GM18519 (cell line): ENCODE measurements at regions not wholly inside any gene's neighbourhood (a gene's known extent, or its start where the extent isn't known, plus 50 kb on each side); places are given as distances from the start of the nearest gene placed in this dataset.
A peak's percentile ranks its signal among the peaks of the same experiment; 100 is the strongest.
"Not testable (repeated sequence)": the region's sequence is repeated elsewhere in the genome, so short reads cannot be mapped to it uniquely, and the experiment has no call there.

Experiments
- ATAC-seq: cut with Tn5 transposase; IDR thresholded peaks from one replicate; pipeline ENCODE4 v1.9.1; 2021; ENCODE audit warnings: mild to moderate bottlenecking, moderate library complexity; ENCODE audit not compliant: unreplicated experiment, low FRiP score

- ATAC-seq, result no peak
Observed at GRCh38 chr14:23828616-23829015, 125.0 kb upstream of the DHRS4 start.

DNA sequence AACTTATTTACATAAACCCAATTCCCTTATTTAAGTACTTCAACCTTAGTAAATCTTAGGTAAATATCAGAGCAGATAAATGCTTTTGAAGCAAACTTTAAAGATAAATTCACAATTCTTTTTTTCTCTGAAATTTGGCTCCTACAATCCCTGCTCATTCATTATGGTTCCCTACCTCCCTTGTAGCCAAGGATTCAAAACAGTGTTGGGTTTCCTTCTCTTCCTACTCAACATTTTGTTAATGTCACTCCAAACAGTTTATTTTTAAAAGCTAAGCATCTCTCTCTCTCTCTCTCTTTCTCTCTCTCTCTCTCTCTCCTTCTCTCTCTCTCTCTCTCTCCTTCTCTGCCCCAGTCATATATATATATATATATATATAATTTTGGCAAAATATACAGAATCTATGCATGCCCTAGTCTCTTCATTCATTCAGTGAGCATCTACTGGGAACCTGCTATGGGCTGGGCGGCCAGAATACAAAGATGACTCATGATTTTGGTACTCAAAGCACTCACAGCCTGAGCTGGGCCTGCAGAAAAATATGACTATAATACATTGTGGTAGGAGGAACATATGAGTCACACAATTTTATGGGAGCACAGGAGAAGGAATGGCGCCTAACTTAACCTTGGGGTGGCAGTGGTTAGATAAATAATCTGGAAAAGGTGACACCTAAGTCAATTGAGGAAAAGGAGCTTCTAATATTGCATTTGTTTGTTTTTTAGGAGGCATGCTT, 123.7 kb upstream of the DHRS4 start:
- no peak for ATAC-seq

DNA sequence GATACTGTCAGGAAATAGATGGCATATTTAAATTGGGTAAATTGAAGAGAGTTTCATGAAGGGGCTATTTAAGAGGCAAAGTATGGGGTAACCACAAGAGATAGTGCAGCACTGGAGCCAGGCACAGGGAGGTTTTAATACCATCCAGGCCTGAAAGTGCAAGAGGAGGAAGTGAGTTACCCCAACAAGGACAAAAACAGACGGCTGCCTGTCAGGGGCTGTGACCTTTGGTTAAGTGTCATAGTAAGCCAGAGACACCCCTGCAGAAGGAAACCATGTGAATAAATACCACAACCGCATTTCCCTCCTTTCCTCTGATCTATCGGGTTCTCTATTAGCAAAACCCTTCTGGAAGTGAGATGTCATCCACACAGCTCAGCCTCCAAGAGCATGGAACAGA, 122.0 kb upstream of the DHRS4 start:
- no peak for ATAC-seq

- ATAC-seq, result no peak
Observed at GRCh38 chr14:23861666-23862065, 91.9 kb upstream of the DHRS4 start.

- ATAC-seq, result no peak
Observed at GRCh38 chr14:23862513-23862912, 91.1 kb upstream of the DHRS4 start.

GRCh38 chr14:23863836-23864235, 89.7 kb upstream of the DHRS4 start:
- ATAC-seq, result no peak

- ATAC-seq, result no peak
Observed at GRCh38 chr14:23864259-23864658, 89.3 kb upstream of the DHRS4 start.

DNA sequence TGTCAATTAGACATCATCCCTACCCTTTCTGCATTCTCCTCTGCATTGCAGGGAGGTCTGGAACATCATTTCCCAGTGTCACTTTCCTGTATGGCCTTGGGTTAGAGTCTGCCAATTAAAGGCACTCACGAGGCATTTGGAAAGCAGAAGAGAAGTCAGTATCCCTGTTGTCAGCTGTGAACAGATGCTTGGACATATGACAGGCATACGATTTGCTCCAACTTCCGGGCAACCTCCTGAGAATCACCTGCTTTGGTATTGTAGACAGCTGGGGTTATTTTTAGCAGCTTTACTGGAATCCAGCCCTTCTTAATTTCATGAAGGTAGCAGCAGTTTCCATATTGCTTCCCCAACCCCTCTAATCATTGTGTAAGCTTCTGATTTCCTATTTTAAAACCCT, 88.7 kb upstream of the DHRS4 start:
- no peak for ATAC-seq

GRCh38 chr14:23865502-23865901, 88.1 kb upstream of the DHRS4 start:
- no peak for ATAC-seq

GRCh38 chr14:23866269-23866668, 87.3 kb upstream of the DHRS4 start:
- no peak for ATAC-seq

DNA sequence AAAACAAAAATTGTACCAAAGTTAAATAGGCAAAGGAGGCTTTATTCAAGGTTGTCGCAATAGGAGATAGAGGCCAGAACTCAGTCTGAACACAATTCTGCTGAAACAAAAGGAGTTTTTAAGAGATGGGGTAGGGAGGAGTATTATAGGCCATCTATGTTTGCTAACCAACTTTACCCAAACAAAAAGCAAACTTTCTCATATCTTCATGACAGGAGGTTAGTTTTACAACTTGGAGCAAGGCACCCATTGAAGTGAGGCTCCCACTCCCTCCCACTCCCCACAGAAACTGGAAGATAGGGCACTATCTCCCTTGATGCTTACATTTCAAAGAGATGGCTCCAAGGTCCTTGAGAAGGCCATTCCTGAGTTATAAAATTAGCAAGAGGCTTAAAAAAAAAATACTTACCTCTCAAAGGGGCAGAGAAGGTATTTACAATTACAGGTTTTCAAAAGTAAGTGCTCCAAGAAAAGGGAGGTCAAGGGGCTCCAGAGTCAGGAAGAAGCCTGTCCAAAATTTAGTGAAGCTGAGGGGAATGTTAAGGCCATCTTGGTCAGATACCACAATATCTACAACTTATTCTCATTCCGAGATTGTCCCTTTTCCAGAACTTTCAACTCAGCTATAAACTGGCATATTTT, 84.4 kb upstream of the DHRS4 start:
- no peak for ATAC-seq

GRCh38 chr14:23876160-23876750, 77.3 kb upstream of the DHRS4 start:
- no peak for ATAC-seq

DNA sequence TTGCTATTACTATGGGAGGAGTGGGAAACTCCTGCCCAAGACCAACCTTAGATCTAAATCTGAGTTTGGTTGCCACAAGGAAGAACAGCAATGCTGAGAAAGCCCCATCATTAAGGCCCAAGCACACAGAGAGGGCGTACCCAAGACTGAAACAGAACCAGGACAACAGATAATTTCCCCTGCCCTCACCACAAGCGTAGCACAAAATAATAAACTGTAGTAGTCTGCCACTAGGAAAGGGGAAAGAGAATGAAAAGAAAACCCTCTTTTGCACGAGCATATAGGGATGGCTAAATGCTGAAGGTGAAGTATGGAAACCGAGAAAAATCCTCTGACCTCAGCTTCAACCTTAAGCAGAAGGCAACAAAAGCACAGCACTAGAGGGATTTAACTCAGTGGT, 76.5 kb upstream of the DHRS4 start:
- ATAC-seq, result peak; percentile 28

- peak; percentile 69 for ATAC-seq
Observed at GRCh38 chr14:23877538-23878180, 75.9 kb upstream of the DHRS4 start.

DNA sequence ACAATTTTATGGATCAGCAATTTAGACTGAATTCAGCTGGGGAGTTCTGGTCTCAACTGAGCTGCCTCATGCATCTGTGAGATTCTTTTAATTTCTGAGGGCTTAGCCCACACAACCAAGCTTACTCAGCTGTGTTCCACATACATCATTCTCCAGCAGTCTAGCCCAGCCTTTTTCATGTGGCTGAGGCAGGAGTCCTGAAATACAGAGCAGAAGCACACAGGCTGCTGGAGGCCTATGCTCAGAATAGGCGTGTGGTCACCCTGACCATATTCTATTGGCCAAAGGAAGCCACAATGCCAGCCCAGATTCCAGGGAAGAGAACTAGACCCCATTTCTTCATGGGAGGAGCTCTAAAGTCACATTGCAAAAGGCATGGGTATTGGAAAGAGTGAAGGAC, 72.3 kb upstream of the DHRS4 start:
- ATAC-seq, result no peak

DNA sequence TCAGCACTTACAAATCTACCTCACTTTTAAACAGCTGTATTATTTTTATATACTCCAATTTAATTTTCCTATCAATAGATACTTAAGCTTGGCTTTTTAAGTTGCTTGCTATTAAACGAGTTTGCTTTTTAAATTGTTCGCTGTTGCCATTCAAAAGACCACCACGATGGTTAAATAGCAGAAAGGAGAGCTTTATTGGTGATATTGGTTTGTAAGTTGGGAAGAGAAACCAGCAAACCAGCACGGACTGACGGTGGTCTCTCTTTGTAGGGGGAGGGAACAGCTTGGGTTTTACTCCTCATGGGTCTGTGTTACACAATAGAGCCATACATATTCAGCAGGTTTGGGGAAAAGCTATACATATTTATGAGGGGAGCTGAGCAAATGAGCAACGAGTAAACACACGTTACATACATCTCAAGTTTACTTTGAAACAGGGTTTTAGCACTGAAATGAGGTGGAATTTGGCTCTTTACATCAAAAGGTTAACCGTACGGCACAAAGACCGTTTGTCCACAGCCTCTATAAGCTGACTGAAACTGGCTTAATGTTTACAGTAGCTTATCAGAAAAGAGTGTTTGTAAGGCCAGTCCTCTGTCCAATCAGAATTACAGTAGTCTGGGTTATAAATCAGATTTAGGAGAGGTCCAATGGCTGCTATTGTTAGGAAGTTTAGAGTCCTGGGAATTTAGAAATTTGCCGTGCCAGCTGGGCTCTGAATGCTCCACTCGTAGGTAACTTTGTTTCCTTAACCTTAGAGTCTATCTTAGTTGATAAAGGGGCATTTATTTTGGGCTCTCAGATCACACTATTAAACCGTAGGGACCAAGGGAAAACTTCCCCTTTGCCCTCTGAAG, 69.7 kb upstream of the DHRS4 start:
- no peak for ATAC-seq

DNA sequence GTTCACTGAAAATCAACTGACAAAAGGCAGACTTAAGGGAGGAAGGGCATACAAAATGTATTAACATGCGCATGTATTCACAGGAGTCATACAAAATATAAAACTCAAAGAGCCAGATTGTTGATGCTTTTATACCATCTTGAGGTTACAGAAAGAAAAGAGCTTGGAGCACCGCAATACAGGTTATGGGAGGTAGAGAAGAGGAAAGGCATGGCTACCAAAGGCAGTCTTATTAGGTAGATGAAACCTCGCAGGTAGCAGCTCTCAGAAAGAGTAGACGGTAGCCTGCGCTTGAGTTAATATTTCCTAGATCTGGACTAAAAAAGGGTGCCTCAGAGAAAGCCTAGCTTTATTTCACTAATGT, 69.0 kb upstream of the DHRS4 start:
- ATAC-seq, result no peak

GRCh38 chr14:23887536-23887935, 66.0 kb upstream of the DHRS4 start:
- no peak for ATAC-seq

- not testable (repeated sequence) for ATAC-seq
Observed at GRCh38 chr14:23891717-23892116, 61.9 kb upstream of the DHRS4 start.

DNA sequence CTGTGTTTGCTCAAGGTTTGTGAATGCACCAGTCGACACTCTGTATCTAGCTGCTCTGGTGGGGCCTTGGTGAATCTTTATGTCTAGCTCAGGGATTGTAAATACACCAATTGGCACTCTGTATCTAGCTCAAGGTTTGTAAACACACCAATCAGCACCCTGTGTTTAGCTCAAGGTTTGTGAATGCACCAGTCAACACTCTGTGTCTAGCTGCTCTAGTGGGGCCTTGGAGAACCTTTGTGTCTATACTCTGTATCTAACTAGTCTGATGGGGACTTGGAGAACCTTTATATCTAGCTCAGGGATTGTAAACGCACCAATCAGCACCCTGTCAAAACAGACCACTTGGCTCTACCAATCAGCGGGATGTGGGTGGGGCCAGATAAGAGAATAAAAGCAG, 61.3 kb upstream of the DHRS4 start:
- not testable (repeated sequence) for ATAC-seq
